ENCODE measurements at regions not wholly inside any gene's neighbourhood (a gene's known extent, or its start where the extent isn't known, plus 50 kb on each side); places are given as distances from the start of the nearest gene placed in this dataset.

DNA sequence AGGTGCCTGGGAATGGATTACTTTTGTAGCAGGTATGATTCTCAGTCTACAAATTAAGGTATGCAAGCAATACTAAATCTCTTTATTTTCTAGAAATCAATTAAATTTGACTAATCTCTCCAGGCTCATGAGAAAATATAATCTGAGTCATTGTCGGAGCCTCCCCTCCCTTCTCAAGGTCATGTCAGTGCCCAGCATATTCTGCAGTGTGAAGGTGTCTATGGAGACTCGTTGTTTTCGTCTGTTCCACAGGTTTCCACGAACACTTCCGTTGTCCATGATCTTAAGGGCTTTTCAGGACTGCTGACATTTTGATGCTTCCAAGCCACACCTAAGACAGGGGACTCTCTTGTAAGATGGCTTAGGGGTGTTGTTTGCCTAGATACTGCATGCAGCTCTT lies 56.6 kb upstream of the SCOC start:
- Histone ChIP-seq H3K36me3 (ENCODE audit: control insufficient read depth, insufficient read depth, low read length) (no peaks in the 10 kb centered on the region), H3K4me1 (ENCODE audit: control insufficient read depth, insufficient read depth, low read length) (no peaks in the 10 kb centered on the region), H3K9me3 (ENCODE audit: control insufficient read depth, low read depth, low read length) (no peaks in the 10 kb centered on the region), H3K27ac (ENCODE audit: low read length) (no peak overlapping the region), H3K27me3 (ENCODE audit: control insufficient read depth, insufficient read depth, low read length) (no peaks in the 10 kb centered on the region), H3K4me3 (ENCODE audit: low read length) (no peak overlapping the region)
- WGBS (ENCODE audit: insufficient coverage, low lambda C conversion rate): no CpG with 5 or more reads among the region's 5 CpGs
- no peak for DNase-seq

- Histone ChIP-seq H3K9me3 (ENCODE audit: control insufficient read depth, low read depth, low read length) (no peaks in the 10 kb centered on the region), H3K4me3 (ENCODE audit: low read length) (no peak overlapping the region), H3K27ac (ENCODE audit: low read length) (no peak overlapping the region), H3K36me3 (ENCODE audit: control insufficient read depth, insufficient read depth, low read length) (no peaks in the 10 kb centered on the region), H3K4me1 (ENCODE audit: control insufficient read depth, insufficient read depth, low read length) (no peaks in the 10 kb centered on the region), H3K27me3 (ENCODE audit: control insufficient read depth, insufficient read depth, low read length) (no peaks in the 10 kb centered on the region)
- no CpG with 5 or more reads among the region's 2 CpGs for WGBS (ENCODE audit: insufficient coverage, low lambda C conversion rate)
- no peak for DNase-seq
These were observed 57.5 kb upstream of the SCOC start for GRCh38 chr4:140315970-140316369.

DNA sequence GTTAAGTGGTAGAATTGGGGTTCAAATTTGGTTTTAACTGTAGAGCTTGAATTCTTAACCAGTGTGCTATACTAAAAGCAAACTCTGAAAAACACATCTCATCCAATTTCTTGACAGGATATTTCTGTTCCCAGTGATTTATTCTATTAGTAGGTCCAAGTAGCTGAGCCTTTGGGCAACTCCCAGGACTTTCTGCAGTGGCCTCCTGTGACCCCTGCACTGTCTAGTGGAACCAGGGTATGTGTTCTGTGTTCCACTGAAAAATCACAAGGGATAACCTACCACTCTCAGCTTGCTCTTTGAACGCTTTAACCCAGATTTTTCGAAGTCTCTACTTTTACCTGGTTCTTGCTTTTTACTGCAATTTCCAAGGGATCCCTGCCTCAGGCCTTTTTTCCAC lies 58.0 kb upstream of the SCOC start:
- no CpG with 5 or more reads among the region's 2 CpGs for WGBS (ENCODE audit: insufficient coverage, low lambda C conversion rate)
- Histone ChIP-seq H3K27me3 (ENCODE audit: control insufficient read depth, insufficient read depth, low read length) (no peaks in the 10 kb centered on the region), H3K4me3 (ENCODE audit: low read length) (no peak overlapping the region), H3K4me1 (ENCODE audit: control insufficient read depth, insufficient read depth, low read length) (no peaks in the 10 kb centered on the region), H3K36me3 (ENCODE audit: control insufficient read depth, insufficient read depth, low read length) (no peaks in the 10 kb centered on the region), H3K9me3 (ENCODE audit: control insufficient read depth, low read depth, low read length) (no peaks in the 10 kb centered on the region), H3K27ac (ENCODE audit: low read length) (no peak overlapping the region)
- no peak for DNase-seq

DNA sequence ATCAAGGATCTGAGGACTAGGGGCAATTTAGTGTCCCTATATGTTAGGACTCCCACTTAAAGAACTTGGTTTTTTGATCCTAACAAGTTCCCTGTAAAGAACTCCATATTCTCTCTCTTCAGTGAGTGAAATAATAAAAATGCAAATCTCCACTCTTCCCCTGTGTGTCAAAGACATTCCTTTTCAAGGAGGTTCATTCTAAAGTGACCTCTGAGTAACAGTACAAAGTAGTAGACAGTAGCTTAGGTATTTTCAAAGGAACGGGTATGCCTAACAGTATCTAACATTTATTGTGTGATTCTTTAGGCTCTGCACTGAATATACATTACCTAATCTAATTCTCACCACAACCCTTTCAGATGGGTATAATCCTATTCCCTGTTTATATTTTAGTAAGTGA lies 58.4 kb upstream of the SCOC start:
- H3K27ac ChIP-seq (ENCODE audit: low read length): no peak overlapping the region
- no peaks in the 10 kb centered on the region for H3K9me3 ChIP-seq (ENCODE audit: control insufficient read depth, low read depth, low read length)
- whole genome bisulfite sequencing (ENCODE audit: insufficient coverage, low lambda C conversion rate): no CpG with 5 or more reads among the region's 1 CpG

DNA sequence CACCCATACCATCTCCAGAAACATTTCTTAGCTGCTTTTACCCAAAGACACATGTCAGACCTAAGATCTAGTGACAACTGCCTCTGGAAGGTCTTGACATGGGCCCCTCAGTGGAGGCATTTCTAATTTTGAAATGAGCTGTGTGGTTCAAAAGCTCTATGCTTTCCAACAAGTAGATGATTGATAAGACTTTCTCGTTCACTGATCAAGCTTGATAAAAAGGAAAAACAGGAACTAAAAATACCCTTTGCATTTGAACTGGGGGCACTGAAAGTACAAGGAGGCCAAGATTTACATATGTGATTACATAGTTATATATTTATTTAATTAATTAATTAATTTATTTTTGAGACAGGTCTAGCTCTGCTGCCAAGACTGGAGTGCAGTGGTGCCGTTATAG lies 61.3 kb upstream of the SCOC start:
- Histone ChIP-seq H3K4me3 (ENCODE audit: low read length) (no peak overlapping the region), H3K27me3 (ENCODE audit: control insufficient read depth, insufficient read depth, low read length) (no peaks in the 10 kb centered on the region), H3K9me3 (ENCODE audit: control insufficient read depth, low read depth, low read length) (no peaks in the 10 kb centered on the region), H3K4me1 (ENCODE audit: control insufficient read depth, insufficient read depth, low read length) (no peaks in the 10 kb centered on the region), H3K27ac (ENCODE audit: low read length) (no peak overlapping the region), H3K36me3 (ENCODE audit: control insufficient read depth, insufficient read depth, low read length) (no peaks in the 10 kb centered on the region)
- 63% methylated on average over 1 of the region's 2 CpGs for WGBS (ENCODE audit: insufficient coverage, low lambda C conversion rate)
- DNase-seq: no peak

More for the DNA sequence above, 58.4 kb upstream of the SCOC start:
- no peaks in the 10 kb centered on the region for H3K36me3 ChIP-seq (ENCODE audit: control insufficient read depth, insufficient read depth, low read length)
- no peak for DNase-seq
- no peaks in the 10 kb centered on the region for H3K27me3 ChIP-seq (ENCODE audit: control insufficient read depth, insufficient read depth, low read length)
- H3K4me1 ChIP-seq (ENCODE audit: control insufficient read depth, insufficient read depth, low read length): no peaks in the 10 kb centered on the region
- H3K4me3 ChIP-seq (ENCODE audit: low read length): no peak overlapping the region

- DNase-seq: no peak
- Histone ChIP-seq H3K4me3 (ENCODE audit: low read length) (no peak overlapping the region), H3K27ac (ENCODE audit: low read length) (no peak overlapping the region), H3K9me3 (ENCODE audit: control insufficient read depth, low read depth, low read length) (no peaks in the 10 kb centered on the region), H3K4me1 (ENCODE audit: control insufficient read depth, insufficient read depth, low read length) (no peaks in the 10 kb centered on the region), H3K36me3 (ENCODE audit: control insufficient read depth, insufficient read depth, low read length) (no peaks in the 10 kb centered on the region), H3K27me3 (ENCODE audit: control insufficient read depth, insufficient read depth, low read length) (no peaks in the 10 kb centered on the region)
These were observed 62.1 kb upstream of the SCOC start for GRCh38 chr4:140311257-140311835.

GRCh38 chr4:140309124-140309870 lies 64.1 kb upstream of the SCOC start:
- no peak overlapping the region for H3K4me3 ChIP-seq (ENCODE audit: low read length)
- H3K36me3 ChIP-seq (ENCODE audit: control insufficient read depth, insufficient read depth, low read length): no peaks in the 10 kb centered on the region
- H3K4me1 ChIP-seq (ENCODE audit: control insufficient read depth, insufficient read depth, low read length): no peaks in the 10 kb centered on the region
- no peaks in the 10 kb centered on the region for H3K9me3 ChIP-seq (ENCODE audit: control insufficient read depth, low read depth, low read length)
- no CpG with 5 or more reads among the region's 1 CpG for WGBS (ENCODE audit: insufficient coverage, low lambda C conversion rate)
- no peaks in the 10 kb centered on the region for H3K27me3 ChIP-seq (ENCODE audit: control insufficient read depth, insufficient read depth, low read length)
- DNase-seq: no peak
- H3K27ac ChIP-seq (ENCODE audit: low read length): no peak overlapping the region

DNA sequence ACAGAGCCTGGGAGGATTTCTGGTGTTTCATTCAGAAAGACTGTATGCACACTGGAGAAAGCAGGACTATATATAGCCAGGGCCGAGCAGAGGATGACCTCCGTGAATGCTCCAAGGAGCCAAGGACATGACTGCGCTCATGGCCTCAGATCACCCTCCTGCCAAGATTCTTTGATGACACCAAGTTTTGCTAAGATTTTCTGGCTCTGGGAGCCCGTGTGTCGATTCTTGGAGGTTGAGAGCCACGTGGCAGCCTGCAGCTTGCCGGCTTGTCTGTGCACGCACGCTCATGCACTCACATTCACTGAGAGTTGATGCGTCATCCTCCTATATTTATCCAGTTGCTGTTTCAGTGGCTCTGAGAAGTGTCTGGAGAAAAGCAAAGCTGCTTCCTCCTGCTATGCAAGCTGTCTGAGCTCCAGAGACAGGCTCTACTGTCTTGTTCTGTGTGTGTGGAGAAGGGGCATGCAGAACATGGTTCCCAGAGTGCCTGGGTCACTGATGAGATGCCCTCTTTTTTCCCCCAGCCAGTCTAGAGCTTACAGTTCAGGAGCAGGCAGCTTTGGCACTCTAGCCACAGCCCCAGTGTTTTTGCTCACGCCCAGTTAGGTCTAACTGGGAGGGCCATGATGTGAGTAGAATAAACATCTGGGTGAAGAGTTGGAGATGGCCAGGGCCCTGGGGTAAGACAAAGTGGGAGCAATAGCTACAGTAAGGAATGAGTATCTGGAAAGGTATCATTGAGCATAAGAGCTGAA lies 64.9 kb upstream of the SCOC start:
- H3K9me3 ChIP-seq (ENCODE audit: control insufficient read depth, low read depth, low read length): no peaks in the 10 kb centered on the region
- peak overlapping the region; percentile 12 for H3K27ac ChIP-seq (ENCODE audit: low read length)
- no peaks in the 10 kb centered on the region for H3K27me3 ChIP-seq (ENCODE audit: control insufficient read depth, insufficient read depth, low read length)
- H3K4me1 ChIP-seq (ENCODE audit: control insufficient read depth, insufficient read depth, low read length): no peaks in the 10 kb centered on the region
- H3K36me3 ChIP-seq (ENCODE audit: control insufficient read depth, insufficient read depth, low read length): no peaks in the 10 kb centered on the region
- WGBS (ENCODE audit: insufficient coverage, low lambda C conversion rate): no CpG with 5 or more reads among the region's 11 CpGs
- peak; percentile 28 to 36 for DNase-seq
- H3K4me3 ChIP-seq (ENCODE audit: low read length): no peak overlapping the region

GRCh38 chr4:140305053-140305452 lies 68.4 kb upstream of the SCOC start:
- Histone ChIP-seq H3K9me3 (ENCODE audit: control insufficient read depth, low read depth, low read length) (no peaks in the 10 kb centered on the region), H3K27ac (ENCODE audit: low read length) (no peak overlapping the region), H3K36me3 (ENCODE audit: control insufficient read depth, insufficient read depth, low read length) (no peaks in the 10 kb centered on the region), H3K4me3 (ENCODE audit: low read length) (no peak overlapping the region), H3K4me1 (ENCODE audit: control insufficient read depth, insufficient read depth, low read length) (no peaks in the 10 kb centered on the region), H3K27me3 (ENCODE audit: control insufficient read depth, insufficient read depth, low read length) (no peaks in the 10 kb centered on the region)
- WGBS (ENCODE audit: insufficient coverage, low lambda C conversion rate): no CpG with 5 or more reads among the region's 3 CpGs
- no peak for DNase-seq

GRCh38 chr4:140304346-140304745 lies 69.1 kb upstream of the SCOC start:
- WGBS (ENCODE audit: insufficient coverage, low lambda C conversion rate): no CpG with 5 or more reads among the region's 2 CpGs
- H3K36me3 ChIP-seq (ENCODE audit: control insufficient read depth, insufficient read depth, low read length): no peaks in the 10 kb centered on the region
- H3K27ac ChIP-seq (ENCODE audit: low read length): no peak overlapping the region
- no peaks in the 10 kb centered on the region for H3K4me1 ChIP-seq (ENCODE audit: control insufficient read depth, insufficient read depth, low read length)
- no peaks in the 10 kb centered on the region for H3K27me3 ChIP-seq (ENCODE audit: control insufficient read depth, insufficient read depth, low read length)
- no peak overlapping the region for H3K4me3 ChIP-seq (ENCODE audit: low read length)
- no peak for DNase-seq
- no peaks in the 10 kb centered on the region for H3K9me3 ChIP-seq (ENCODE audit: control insufficient read depth, low read depth, low read length)

Measured in large intestine (tissue), 3 donors.